GM23338 (cell line): ENCODE measurements at regions not wholly inside any gene's neighbourhood (a gene's known extent, or its start where the extent isn't known, plus 50 kb on each side); places are given as distances from the start of the nearest gene placed in this dataset.

Experiments used
- ATAC-seq: fragments of 200-7000 bp; cut with Tn5 transposase; 3 replicates; pipeline ENCODE4 v1.9.1; 2020
- DNase-seq: peaks from one replicate; pipeline ENCODE4 v3.0.0-alpha.2; 2015; ENCODE audit warnings: low spot score
- H2AFZ ChIP-seq: fragments of 200-600 bp; sonication (generic); 2 replicates; pipeline ENCODE4 v1.8.0; 2016; ENCODE audit warnings: antibody characterized with exemption, mild to moderate bottlenecking, moderate library complexity
- H3F3A ChIP-seq: fragments of 200-600 bp; sonication (generic); replicated peaks from 2 replicates; pipeline ENCODE4 v1.8.0; 2017; ENCODE audit warnings: antibody characterized with exemption, mixed run types, low read depth
- H3K27ac ChIP-seq: fragments of 200-600 bp; sonication (generic); 2 replicates; pipeline ENCODE4 v1.6.1; 2016; ENCODE audit warnings: low read depth
- H3K27me3 ChIP-seq: fragments of 200-600 bp; sonication (generic); 2 replicates; pipeline ENCODE4 v1.8.0; 2016; ENCODE audit warnings: mild to moderate bottlenecking, mixed run types, moderate library complexity; ENCODE audit not compliant: insufficient read depth
- H3K36me3 ChIP-seq: fragments of 200-600 bp; sonication (generic); 2 replicates; pipeline ENCODE4 v1.8.0; 2016; ENCODE audit warnings: mild to moderate bottlenecking; ENCODE audit not compliant: insufficient read depth
- H3K4me1 ChIP-seq: fragments of 200-600 bp; sonication (generic); 2 replicates; pipeline ENCODE4 v1.8.0; 2016; ENCODE audit warnings: mild to moderate bottlenecking, moderate library complexity; ENCODE audit not compliant: insufficient read depth
- H3K4me2 ChIP-seq: fragments of 200-600 bp; sonication (generic); 2 replicates; pipeline ENCODE4 v1.7.1; 2017; ENCODE audit warnings: mixed run types
- H3K4me3 ChIP-seq: fragments of 200-600 bp; sonication (generic); 2 replicates; pipeline ENCODE4 v1.6.1; 2016; ENCODE audit warnings: mixed run types
- H3K79me2 ChIP-seq: fragments of 200-600 bp; sonication (generic); replicated peaks from 2 replicates; pipeline ENCODE4 v1.8.0; 2017; ENCODE audit warnings: mild to moderate bottlenecking; ENCODE audit not compliant: insufficient read depth
- H3K9me2 ChIP-seq: fragments of 200-600 bp; sonication (generic); 2 replicates; pipeline ENCODE4 v1.8.0; 2017; ENCODE audit not compliant: insufficient read depth
- H4K20me1 ChIP-seq: fragments of 200-600 bp; sonication (generic); replicated peaks from 2 replicates; pipeline ENCODE4 v1.8.0; 2017; ENCODE audit warnings: mild to moderate bottlenecking; ENCODE audit not compliant: insufficient read depth
- H3K27ac Mint-ChIP-seq: 2 replicates; pipeline ENCODE4 v1.8.0; 2020; ENCODE audit warnings: inconsistent platforms, mild to moderate bottlenecking, moderate library complexity, mixed read lengths
- H3K27me3 Mint-ChIP-seq: 3 replicates; pipeline ENCODE4 v1.8.0; 2022; ENCODE audit warnings: low read depth, mild to moderate bottlenecking, moderate library complexity, mixed read lengths, inconsistent platforms; ENCODE audit not compliant: insufficient read depth, poor library complexity
- H3K36me3 Mint-ChIP-seq: 3 replicates; pipeline ENCODE4 v1.8.0; 2021; ENCODE audit warnings: low read depth, mild to moderate bottlenecking, inconsistent platforms, moderate library complexity, mixed read lengths
- H3K4me1 Mint-ChIP-seq: 3 replicates; pipeline ENCODE4 v1.8.0; 2020; ENCODE audit warnings: mild to moderate bottlenecking, inconsistent platforms, mixed read lengths
- H3K4me3 Mint-ChIP-seq: 3 replicates; pipeline ENCODE4 v1.8.0; 2021; ENCODE audit warnings: moderate library complexity, mild to moderate bottlenecking, inconsistent platforms, mixed read lengths
- H3K9me3 Mint-ChIP-seq: 3 replicates; pipeline ENCODE4 v1.8.0; 2020; ENCODE audit warnings: moderate library complexity, mild to moderate bottlenecking, inconsistent platforms, mixed read lengths
- CREB1 ChIP-seq: fragments of 250-450 bp; sonication (Bioruptor Pico); IDR thresholded peaks from 2 replicates; pipeline ENCODE4 v1.5.0; 2020; ENCODE audit warnings: low read depth, mild to moderate bottlenecking, moderate library complexity
- CTCF ChIP-seq, 2 experiments: fragments of 200-600 bp in 1 of 2; sonication (generic) in 1 of 2; conservative IDR thresholded peaks; 2 replicates each; pipeline versions ENCODE4 v1.5.1 to v1.6.1; 2016 to 2017; ENCODE audit warnings: antibody characterized with exemption in 2 of 2, low read depth in 2 of 2, mild to moderate bottlenecking in 2 of 2, moderate library complexity in 1 of 2
- EZH2 ChIP-seq: fragments of 200-600 bp; sonication (generic); IDR thresholded peaks from one replicate; pipeline ENCODE4 v1.8.0; 2017; ENCODE audit warnings: antibody characterized with exemption, mild to moderate bottlenecking, low read depth; ENCODE audit not compliant: unreplicated experiment
- EZH2phosphoT487 ChIP-seq: fragments of 200-600 bp; sonication (generic); IDR thresholded peaks from one replicate; pipeline ENCODE4 v1.8.1; 2018; ENCODE audit warnings: antibody characterized with exemption; ENCODE audit not compliant: unreplicated experiment
- JUNB ChIP-seq: IDR thresholded peaks from one replicate; pipeline ENCODE4 v1.6.1; 2016; ENCODE audit warnings: antibody characterized with exemption; ENCODE audit not compliant: unreplicated experiment
- NANOG ChIP-seq: IDR thresholded peaks from 2 replicates; pipeline ENCODE4 v1.6.1; 2016; ENCODE audit warnings: antibody characterized with exemption, borderline replicate concordance
- POLR2AphosphoS5 ChIP-seq: IDR thresholded peaks from 2 replicates; pipeline ENCODE4 v1.6.1; 2016; ENCODE audit warnings: antibody characterized with exemption, low read depth
- REST ChIP-seq: IDR thresholded peaks from one replicate; pipeline ENCODE4 v1.6.1; 2018; ENCODE audit warnings: antibody characterized with exemption; ENCODE audit not compliant: unreplicated experiment
- STAT1 ChIP-seq: IDR thresholded peaks from one replicate; pipeline ENCODE4 v1.6.1; 2016; ENCODE audit warnings: antibody characterized with exemption; ENCODE audit not compliant: unreplicated experiment
- ZNF114 ChIP-seq: fragments of 250-450 bp; sonication (Bioruptor Pico); IDR thresholded peaks from 2 replicates; pipeline ENCODE4 v1.5.0; 2020; ENCODE audit warnings: mild to moderate bottlenecking, moderate library complexity
- ZNF331 ChIP-seq: fragments of 250-450 bp; sonication (Bioruptor Pico); IDR thresholded peaks from 2 replicates; pipeline ENCODE4 v1.5.0; 2020; ENCODE audit warnings: low read depth, mild to moderate bottlenecking, moderate library complexity
- TF ChIP-seq, protein P1 (sequence below): IDR thresholded peaks from 2 replicates; pipeline ENCODE4 v1.6.1; 2016; ENCODE audit warnings: antibody characterized with exemption
- TF ChIP-seq, protein P2 (sequence below): fragments of 250-450 bp; sonication (Bioruptor Pico); IDR thresholded peaks from 2 replicates; pipeline ENCODE4 v1.5.0; 2020; ENCODE audit warnings: mild to moderate bottlenecking, moderate library complexity

- Mint-ChIP-seq H3K27me3 (no peaks in the 10 kb centered on the region), H3K9me3 (no peaks in the 10 kb centered on the region), H3K36me3 (no peaks in the 10 kb centered on the region), H3K4me3 (no peak overlapping the region), H3K4me1 (no peaks in the 10 kb centered on the region), H3K27ac (no peak overlapping the region)
- Histone ChIP-seq H3K4me3 (no peak overlapping the region), H4K20me1 (no peaks in the 10 kb centered on the region), H3K4me1 (no peaks in the 10 kb centered on the region), H3K79me2 (no peaks in the 10 kb centered on the region), H3F3A (no peaks in the 10 kb centered on the region), H3K4me2 (no peak overlapping the region), H3K27ac (no peak overlapping the region), H3K9me2 (no peaks in the 10 kb centered on the region), H3K36me3 (no peaks in the 10 kb centered on the region), H2AFZ (no peak overlapping the region), H3K27me3 (no peaks in the 10 kb centered on the region)
- TF ChIP-seq, protein P1, sequence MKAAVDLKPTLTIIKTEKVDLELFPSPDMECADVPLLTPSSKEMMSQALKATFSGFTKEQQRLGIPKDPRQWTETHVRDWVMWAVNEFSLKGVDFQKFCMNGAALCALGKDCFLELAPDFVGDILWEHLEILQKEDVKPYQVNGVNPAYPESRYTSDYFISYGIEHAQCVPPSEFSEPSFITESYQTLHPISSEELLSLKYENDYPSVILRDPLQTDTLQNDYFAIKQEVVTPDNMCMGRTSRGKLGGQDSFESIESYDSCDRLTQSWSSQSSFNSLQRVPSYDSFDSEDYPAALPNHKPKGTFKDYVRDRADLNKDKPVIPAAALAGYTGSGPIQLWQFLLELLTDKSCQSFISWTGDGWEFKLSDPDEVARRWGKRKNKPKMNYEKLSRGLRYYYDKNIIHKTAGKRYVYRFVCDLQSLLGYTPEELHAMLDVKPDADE: no peak
- TF ChIP-seq POLR2AphosphoS5: no peak
- TF ChIP-seq REST: no peak
- TF ChIP-seq EZH2: no peak
- no peak for TF ChIP-seq CTCF (conservative IDR thresholded peaks at IDR 0.05; ENCODE audit: low read depth in 2 of 2)
- TF ChIP-seq NANOG: no peak
- TF ChIP-seq ZNF114 (CRISPR knock-in tag): no peak
- no peak for TF ChIP-seq ZNF331
- TF ChIP-seq EZH2phosphoT487: no peak
- TF ChIP-seq, protein P2, sequence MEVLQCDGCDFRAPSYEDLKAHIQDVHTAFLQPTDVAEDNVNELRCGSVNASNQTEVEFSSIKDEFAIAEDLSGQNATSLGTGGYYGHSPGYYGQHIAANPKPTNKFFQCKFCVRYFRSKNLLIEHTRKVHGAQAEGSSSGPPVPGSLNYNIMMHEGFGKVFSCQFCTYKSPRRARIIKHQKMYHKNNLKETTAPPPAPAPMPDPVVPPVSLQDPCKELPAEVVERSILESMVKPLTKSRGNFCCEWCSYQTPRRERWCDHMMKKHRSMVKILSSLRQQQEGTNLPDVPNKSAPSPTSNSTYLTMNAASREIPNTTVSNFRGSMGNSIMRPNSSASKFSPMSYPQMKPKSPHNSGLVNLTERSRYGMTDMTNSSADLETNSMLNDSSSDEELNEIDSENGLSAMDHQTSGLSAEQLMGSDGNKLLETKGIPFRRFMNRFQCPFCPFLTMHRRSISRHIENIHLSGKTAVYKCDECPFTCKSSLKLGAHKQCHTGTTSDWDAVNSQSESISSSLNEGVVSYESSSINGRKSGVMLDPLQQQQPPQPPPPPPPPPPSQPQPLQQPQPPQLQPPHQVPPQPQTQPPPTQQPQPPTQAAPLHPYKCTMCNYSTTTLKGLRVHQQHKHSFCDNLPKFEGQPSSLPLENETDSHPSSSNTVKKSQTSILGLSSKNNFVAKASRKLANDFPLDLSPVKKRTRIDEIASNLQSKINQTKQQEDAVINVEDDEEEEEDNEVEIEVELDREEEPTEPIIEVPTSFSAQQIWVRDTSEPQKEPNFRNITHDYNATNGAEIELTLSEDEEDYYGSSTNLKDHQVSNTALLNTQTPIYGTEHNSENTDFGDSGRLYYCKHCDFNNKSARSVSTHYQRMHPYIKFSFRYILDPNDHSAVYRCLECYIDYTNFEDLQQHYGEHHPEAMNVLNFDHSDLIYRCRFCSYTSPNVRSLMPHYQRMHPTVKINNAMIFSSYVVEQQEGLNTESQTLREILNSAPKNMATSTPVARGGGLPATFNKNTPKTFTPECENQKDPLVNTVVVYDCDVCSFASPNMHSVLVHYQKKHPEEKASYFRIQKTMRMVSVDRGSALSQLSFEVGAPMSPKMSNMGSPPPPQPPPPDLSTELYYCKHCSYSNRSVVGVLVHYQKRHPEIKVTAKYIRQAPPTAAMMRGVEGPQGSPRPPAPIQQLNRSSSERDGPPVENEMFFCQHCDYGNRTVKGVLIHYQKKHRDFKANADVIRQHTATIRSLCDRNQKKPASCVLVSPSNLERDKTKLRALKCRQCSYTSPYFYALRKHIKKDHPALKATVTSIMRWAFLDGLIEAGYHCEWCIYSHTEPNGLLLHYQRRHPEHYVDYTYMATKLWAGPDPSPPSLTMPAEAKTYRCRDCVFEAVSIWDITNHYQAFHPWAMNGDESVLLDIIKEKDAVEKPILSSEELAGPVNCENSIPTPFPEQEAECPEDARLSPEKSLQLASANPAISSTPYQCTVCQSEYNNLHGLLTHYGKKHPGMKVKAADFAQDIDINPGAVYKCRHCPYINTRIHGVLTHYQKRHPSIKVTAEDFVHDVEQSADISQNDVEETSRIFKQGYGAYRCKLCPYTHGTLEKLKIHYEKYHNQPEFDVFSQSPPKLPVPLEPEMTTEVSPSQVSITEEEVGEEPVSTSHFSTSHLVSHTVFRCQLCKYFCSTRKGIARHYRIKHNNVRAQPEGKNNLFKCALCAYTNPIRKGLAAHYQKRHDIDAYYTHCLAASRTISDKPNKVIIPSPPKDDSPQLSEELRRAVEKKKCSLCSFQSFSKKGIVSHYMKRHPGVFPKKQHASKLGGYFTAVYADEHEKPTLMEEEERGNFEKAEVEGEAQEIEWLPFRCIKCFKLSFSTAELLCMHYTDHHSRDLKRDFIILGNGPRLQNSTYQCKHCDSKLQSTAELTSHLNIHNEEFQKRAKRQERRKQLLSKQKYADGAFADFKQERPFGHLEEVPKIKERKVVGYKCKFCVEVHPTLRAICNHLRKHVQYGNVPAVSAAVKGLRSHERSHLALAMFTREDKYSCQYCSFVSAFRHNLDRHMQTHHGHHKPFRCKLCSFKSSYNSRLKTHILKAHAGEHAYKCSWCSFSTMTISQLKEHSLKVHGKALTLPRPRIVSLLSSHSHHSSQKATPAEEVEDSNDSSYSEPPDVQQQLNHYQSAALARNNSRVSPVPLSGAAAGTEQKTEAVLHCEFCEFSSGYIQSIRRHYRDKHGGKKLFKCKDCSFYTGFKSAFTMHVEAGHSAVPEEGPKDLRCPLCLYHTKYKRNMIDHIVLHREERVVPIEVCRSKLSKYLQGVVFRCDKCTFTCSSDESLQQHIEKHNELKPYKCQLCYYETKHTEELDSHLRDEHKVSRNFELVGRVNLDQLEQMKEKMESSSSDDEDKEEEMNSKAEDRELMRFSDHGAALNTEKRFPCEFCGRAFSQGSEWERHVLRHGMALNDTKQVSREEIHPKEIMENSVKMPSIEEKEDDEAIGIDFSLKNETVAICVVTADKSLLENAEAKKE: no peak
- TF ChIP-seq CREB1 (CRISPR knock-in tag): no peak
- no peak for TF ChIP-seq STAT1
- no peak for TF ChIP-seq JUNB
- no peak for DNase-seq
- ATAC-seq: no peak
These were observed 323.7 kb upstream of the GNAI1 start for GRCh38 chr7:79810916-79811315.
